B cell (primary cell): ENCODE measurements at regions not wholly inside any gene's neighbourhood (a gene's known extent, or its start where the extent isn't known, plus 50 kb on each side); places are given as distances from the start of the nearest gene placed in this dataset.

ENCODE experiments used
- CTCF ChIP-seq: fragments of 200-600 bp; IDR thresholded peaks from one replicate; pipeline ENCODE4 v1.8.0; 2022; ENCODE audit warnings: antibody characterized with exemption, mild to moderate bottlenecking
- EZH2 ChIP-seq: IDR thresholded peaks from 2 replicates; pipeline ENCODE4 v1.6.1; 2012; ENCODE audit warnings: borderline replicate concordance, low read depth, mild to moderate bottlenecking, moderate library complexity, low read length; ENCODE audit not compliant: insufficient read depth, poor library complexity, severe bottlenecking

- no peak for TF ChIP-seq CTCF
- no peak for TF ChIP-seq EZH2
Measured at GRCh38 chr2:136359121-136359965, 241.4 kb upstream of the CXCR4 start.
